ENCODE measurements at regions not wholly inside any gene's neighbourhood (a gene's known extent, or its start where the extent isn't known, plus 50 kb on each side); places are given as distances from the start of the nearest gene placed in this dataset.

GRCh38 chr12:118618695-118619094 is 242.3 kb downstream of the SUDS3 start:
- TF ChIP-seq, protein P1, sequence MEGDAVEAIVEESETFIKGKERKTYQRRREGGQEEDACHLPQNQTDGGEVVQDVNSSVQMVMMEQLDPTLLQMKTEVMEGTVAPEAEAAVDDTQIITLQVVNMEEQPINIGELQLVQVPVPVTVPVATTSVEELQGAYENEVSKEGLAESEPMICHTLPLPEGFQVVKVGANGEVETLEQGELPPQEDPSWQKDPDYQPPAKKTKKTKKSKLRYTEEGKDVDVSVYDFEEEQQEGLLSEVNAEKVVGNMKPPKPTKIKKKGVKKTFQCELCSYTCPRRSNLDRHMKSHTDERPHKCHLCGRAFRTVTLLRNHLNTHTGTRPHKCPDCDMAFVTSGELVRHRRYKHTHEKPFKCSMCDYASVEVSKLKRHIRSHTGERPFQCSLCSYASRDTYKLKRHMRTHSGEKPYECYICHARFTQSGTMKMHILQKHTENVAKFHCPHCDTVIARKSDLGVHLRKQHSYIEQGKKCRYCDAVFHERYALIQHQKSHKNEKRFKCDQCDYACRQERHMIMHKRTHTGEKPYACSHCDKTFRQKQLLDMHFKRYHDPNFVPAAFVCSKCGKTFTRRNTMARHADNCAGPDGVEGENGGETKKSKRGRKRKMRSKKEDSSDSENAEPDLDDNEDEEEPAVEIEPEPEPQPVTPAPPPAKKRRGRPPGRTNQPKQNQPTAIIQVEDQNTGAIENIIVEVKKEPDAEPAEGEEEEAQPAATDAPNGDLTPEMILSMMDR (IDR thresholded peaks at IDR 0.05; ENCODE audit: poor library complexity, severe bottlenecking), result no peak
- no peak for TF ChIP-seq EP300 (conservative IDR thresholded peaks at IDR 0.05; ENCODE audit: poor library complexity, severe bottlenecking)
- TF ChIP-seq EZH2 (IDR thresholded peaks at IDR 0.05; ENCODE audit: borderline replicate concordance, insufficient read depth, low read length, poor library complexity, severe bottlenecking), result no peak
- no peak for TF ChIP-seq TAF1 (IDR thresholded peaks at IDR 0.05; ENCODE audit: low read depth)
- no peak for TF ChIP-seq RAD21 (conservative IDR thresholded peaks at IDR 0.05)
